IMR-90 (cell line): ENCODE measurements at regions not wholly inside any gene's neighbourhood (a gene's known extent, or its start where the extent isn't known, plus 50 kb on each side); places are given as distances from the start of the nearest gene placed in this dataset.

Source experiments
- ATAC-seq: fragments of 200-7000 bp; cut with Tn5 transposase; 2 replicates; pipeline ENCODE4 v1.9.1; 2020; ENCODE audit warnings: low read depth, mild to moderate bottlenecking, moderate library complexity
- BruUV-seq: library from RNA; stranded (reverse); fragments of 400-500 nt; replicated peaks from 2 replicates; lab custom pipeline; 2021; lab: Mats Ljungman, UMichigan
- CTCF ChIA-PET: fragments of 300-600 bp; formaldehyde crosslinking; extraction: SDS; loops from one replicate; lab custom pipeline; 2021; ENCODE audit warnings: antibody characterized with exemption; lab: Yijun Ruan, JAX
- POLR2A ChIA-PET: fragments of 300-600 bp; sonication (Branson Sonifier 250); formaldehyde crosslinking; loops from one replicate; lab custom pipeline; 2022; ENCODE audit warnings: antibody characterized with exemption; ENCODE audit not compliant: unreplicated experiment; lab: Charles Lee
- DNase-seq: peaks from one replicate; pipeline ENCODE4 v3.0.0; 2013
- H2AFZ ChIP-seq: replicated peaks from 2 replicates; pipeline ENCODE3; 2013; ENCODE audit warnings: low read length, mild to moderate bottlenecking; ENCODE audit not compliant: poor library complexity
- H2AK5ac ChIP-seq: 2 replicates; pipeline ENCODE4 v1.6.1; 2013; ENCODE audit warnings: low read depth, low read length, inconsistent platforms
- H2AK9ac ChIP-seq: replicated peaks from 2 replicates; pipeline ENCODE3; 2013; ENCODE audit warnings: mild to moderate bottlenecking, low read depth, low read length, moderate library complexity; ENCODE audit not compliant: poor library complexity
- H2BK120ac ChIP-seq: 2 replicates; pipeline ENCODE4 v1.6.1; 2013; ENCODE audit warnings: low read depth, low read length, inconsistent platforms
- H2BK15ac ChIP-seq: 3 replicates; pipeline ENCODE4 v1.6.1; 2013; ENCODE audit warnings: low read depth, low read length, inconsistent platforms
- H2BK20ac ChIP-seq: 2 replicates; pipeline ENCODE4 v1.6.1; 2013; ENCODE audit warnings: low read depth, mild to moderate bottlenecking, inconsistent platforms, low read length, moderate library complexity
- H2BK5ac ChIP-seq: 2 replicates; pipeline ENCODE4 v1.6.1; 2013; ENCODE audit warnings: mild to moderate bottlenecking, low read depth, low read length, inconsistent platforms; ENCODE audit not compliant: poor library complexity, severe bottlenecking
- H3K14ac ChIP-seq: replicated peaks from 2 replicates; pipeline ENCODE4 v1.6.1; 2013; ENCODE audit warnings: low read depth, low read length, inconsistent platforms
- H3K18ac ChIP-seq: 2 replicates; pipeline ENCODE4 v1.6.1; 2013; ENCODE audit warnings: low read depth, low read length, control low read depth
- H3K23ac ChIP-seq: 2 replicates; pipeline ENCODE4 v1.6.1; 2013; ENCODE audit warnings: low read depth, low read length, inconsistent platforms
- H3K27ac ChIP-seq: 2 replicates; pipeline ENCODE4 v1.5.1; 2013; ENCODE audit warnings: mild to moderate bottlenecking, control low read depth, low read length; ENCODE audit not compliant: insufficient read depth
- H3K27me3 ChIP-seq: 2 replicates; pipeline ENCODE4 v1.6.1; 2013; ENCODE audit warnings: low read length; ENCODE audit not compliant: control insufficient read depth, insufficient read depth
- H3K36me3 ChIP-seq: 2 replicates; pipeline ENCODE4 v1.6.1; 2013; ENCODE audit warnings: low read length, mixed read lengths; ENCODE audit not compliant: control insufficient read depth, insufficient read depth
- H3K4ac ChIP-seq: 2 replicates; pipeline ENCODE4 v1.6.1; 2013; ENCODE audit warnings: low read depth, low read length, inconsistent platforms
- H3K4me1 ChIP-seq: 2 replicates; pipeline ENCODE4 v1.6.1; 2013; ENCODE audit warnings: low read length, mixed read lengths; ENCODE audit not compliant: control insufficient read depth, insufficient read depth
- H3K4me2 ChIP-seq: 2 replicates; pipeline ENCODE4 v1.6.1; 2013; ENCODE audit warnings: low read depth, mild to moderate bottlenecking, control low read depth, low read length, moderate library complexity
- H3K4me3 ChIP-seq: 2 replicates; pipeline ENCODE4 v1.5.1; 2013; ENCODE audit warnings: low read depth, mild to moderate bottlenecking, control low read depth, low read length, moderate library complexity; ENCODE audit not compliant: insufficient read depth
- H3K56ac ChIP-seq: 2 replicates; pipeline ENCODE4 v1.6.1; 2013; ENCODE audit warnings: low read length, inconsistent platforms; ENCODE audit not compliant: insufficient read depth; ENCODE audit errors: extremely low read depth
- H3K79me1 ChIP-seq, 2 experiments: 2 replicates each; pipeline ENCODE4 v1.6.1; 2013; ENCODE audit warnings: low read length in 2 of 2, inconsistent platforms in 1 of 2, low read depth in 1 of 2
- H3K9ac ChIP-seq: 2 replicates; pipeline ENCODE4 v1.6.1; 2013; ENCODE audit warnings: low read depth, low read length, control low read depth
- H3K9me1 ChIP-seq: 2 replicates; pipeline ENCODE4 v1.6.1; 2013; ENCODE audit warnings: low read length, inconsistent platforms; ENCODE audit not compliant: insufficient read depth
- H3K9me3 ChIP-seq: 2 replicates; pipeline ENCODE4 v1.6.1; 2013; ENCODE audit warnings: low read length; ENCODE audit not compliant: control insufficient read depth, insufficient read depth
- H4K20me1 ChIP-seq: 2 replicates; pipeline ENCODE4 v1.6.1; 2013; ENCODE audit warnings: low read length, inconsistent platforms; ENCODE audit not compliant: insufficient read depth
- H4K5ac ChIP-seq: 2 replicates; pipeline ENCODE4 v1.6.1; 2013; ENCODE audit warnings: mild to moderate bottlenecking, low read depth, low read length, control low read depth
- H4K8ac ChIP-seq, 2 experiments: 2 replicates each; pipeline ENCODE4 v1.6.1; 2013; ENCODE audit warnings: low read depth in 2 of 2, low read length in 2 of 2, control low read depth in 1 of 2, inconsistent platforms in 1 of 2
- H4K91ac ChIP-seq: 2 replicates; pipeline ENCODE4 v1.6.1; 2013; ENCODE audit warnings: low read depth, low read length, inconsistent platforms; ENCODE audit not compliant: insufficient read depth
- BHLHE40 ChIP-seq: fragments of 150-350 bp; IDR thresholded peaks from 2 replicates; pipeline ENCODE4 v1.6.1; 2016; ENCODE audit warnings: mild to moderate bottlenecking, low read depth, low read length
- CEBPB ChIP-seq: IDR thresholded peaks from 2 replicates; pipeline ENCODE4 v1.6.1; 2012; ENCODE audit warnings: low read depth, low read length, improper control_type of control experiment
- CTCF ChIP-seq: conservative IDR thresholded peaks from 2 replicates; pipeline ENCODE4 v1.5.1; 2012; ENCODE audit warnings: mild to moderate bottlenecking, low read depth, low read length, improper control_type of control experiment
- FOS ChIP-seq: fragments of 150-350 bp; IDR thresholded peaks from 2 replicates; pipeline ENCODE4 v1.6.1; 2016; ENCODE audit warnings: low read depth, low read length
- MAFK ChIP-seq: IDR thresholded peaks from 2 replicates; pipeline ENCODE4 v1.6.1; 2012; ENCODE audit warnings: low read depth, low read length, improper control_type of control experiment
- MAZ ChIP-seq: IDR thresholded peaks from 2 replicates; pipeline ENCODE4 v1.6.1; 2012; ENCODE audit warnings: low read depth, mild to moderate bottlenecking, low read length, improper control_type of control experiment, moderate library complexity, borderline replicate concordance
- NFE2L2 ChIP-seq: fragments of 150-350 bp; IDR thresholded peaks from 2 replicates; pipeline ENCODE4 v1.6.1; 2016; ENCODE audit warnings: low read depth, mild to moderate bottlenecking, low read length
- POLR2A ChIP-seq: IDR thresholded peaks from 2 replicates; pipeline ENCODE4 v1.6.1; 2012; ENCODE audit warnings: mild to moderate bottlenecking, low read depth, low read length
- RAD21 ChIP-seq: IDR thresholded peaks from 2 replicates; pipeline ENCODE4 v1.6.1; 2012; ENCODE audit warnings: low read length, improper control_type of control experiment
- RFX5 ChIP-seq: IDR thresholded peaks from 2 replicates; pipeline ENCODE4 v1.8.0; 2012; ENCODE audit warnings: low read depth, mild to moderate bottlenecking, low read length, moderate library complexity
- SMC3 ChIP-seq: fragments of 150-350 bp; IDR thresholded peaks from 2 replicates; pipeline ENCODE4 v1.6.1; 2016; ENCODE audit warnings: low read depth, mild to moderate bottlenecking, antibody characterized with exemption, low read length, moderate library complexity
- USF2 ChIP-seq: fragments of 150-350 bp; IDR thresholded peaks from 2 replicates; pipeline ENCODE4 v1.6.1; 2017; ENCODE audit warnings: mild to moderate bottlenecking, antibody characterized with exemption, low read length, low read depth
- WGBS, 2 experiments: methylation state at CpG; one replicate each; pipeline versions ENCODE4 v1.1.5 to v1.1.7; 2013; ENCODE audit warnings: missing lambda C conversion rate in 2 of 2; ENCODE audit not compliant: insufficient read length in 1 of 2; ENCODE audit errors: extremely low coverage in 2 of 2; 5-methylcytosine and 5-hydroxymethylcytosine counted together
- dilution Hi-C: fragments of 300-500 bp; cut with HindIII; formaldehyde crosslinking; loops from one replicate; pipeline ENCODE4 v1.14.3; 2018; ENCODE audit warnings: low sequenced_read_pairs; ENCODE audit not compliant: unreplicated experiment
- in situ Hi-C: fragments of 300-500 bp; cut with MboI; formaldehyde crosslinking; loops from 3 replicates; pipeline ENCODE4 v1.14.3; 2019; ENCODE audit warnings: low sequenced_read_pairs, inconsistent platforms, mixed read lengths
- intact Hi-C: fragments of 100-400 bp; cut with micrococcal nuclease; formaldehyde crosslinking; loops from 2 replicates; pipeline ENCODE4 v1.10.0; 2022

- TF ChIP-seq SMC3 (no peak; the same call in none of the 2 replicates), CEBPB (no peak)
Measured at GRCh38 chr5:14035859-14036503, 91.5 kb upstream of the DNAH5 start (continued).

- Histone ChIP-seq H4K91ac (peak overlapping the region; percentile 100), H3K4me2 (no peak overlapping the region), H3K9me1 (peaks cover 27% of the 10 kb centered on the region), H3K23ac (peak overlapping the region; percentile 100), H3K4ac (peak overlapping the region; percentile 100), H2BK5ac (peak overlapping the region; percentile 100), H3K18ac (peak overlapping the region; percentile 100), H2BK20ac (peak overlapping the region; percentile 98), H3K27me3 (no peaks in the 10 kb centered on the region), H3K56ac (peak overlapping the region; percentile 100), H3K9me3 (no peaks in the 10 kb centered on the region), H2AK9ac (peak overlapping the region; percentile 84), H2BK120ac (peak overlapping the region; percentile 99), H3K27ac (peak overlapping the region; percentile 99), H3K4me3 (no peak overlapping the region), H4K20me1 (no peaks in the 10 kb centered on the region), H4K8ac (peak overlapping the region; percentile 97 to 99), H4K5ac (peak overlapping the region; percentile 100), H3K9ac (peak overlapping the region; percentile 73), H3K79me1 (peaks cover 26 to 52% of the 10 kb centered on the region in 2 experiments), H3K36me3 (no peaks in the 10 kb centered on the region), H2AK5ac (peak overlapping the region; percentile 100), H3K4me1 (peaks cover 42% of the 10 kb centered on the region), H2AFZ (peak overlapping the region; percentile 64), H3K14ac (peak overlapping the region; percentile 98), H2BK15ac (peak overlapping the region; percentile 98)
- POLR2A ChIA-PET: interaction anchor here (0.8 to 1.7 kb wide), 7 partner anchors 19 to 109 kb away, joined by 3 to 9 read pairs (median 3); no protein-coding TSS in a partner anchor
- in situ Hi-C loops (no loop called here), intact Hi-C loops (loop anchor here (1.0 kb wide), 1 partner anchor 108 kb away; the partner anchor contains the start of gene TRIO), dilution Hi-C loops (no loop called here)
- TF ChIP-seq RAD21 (no peak), MAZ (no peak), SMC3 (no peak), NFE2L2 (no peak), RFX5 (no peak), FOS (no peak), BHLHE40 (no peak), POLR2A (no peak), USF2 (no peak), CTCF (no peak), MAFK (no peak)
- CTCF ChIA-PET: interaction anchor here (0.6 kb wide), 1 partner anchor 285 kb away, joined by 3 read pairs; no protein-coding TSS in a partner anchor
- peak; percentile 42 for DNase-seq
- no TSS peak for BruUV-seq
- ATAC-seq: no peak
- no CpG with 5 or more reads among the region's 3 CpGs for WGBS, 2 experiments
Measured at GRCh38 chr5:14034963-14035362, 90.5 kb upstream of the DNAH5 start.
